NCI-H1105 treated with DMSO at 0.1 percent for 48 hours (cell line): ENCODE measurements at regions not wholly inside any gene's neighbourhood (a gene's known extent, or its start where the extent isn't known, plus 50 kb on each side); places are given as distances from the start of the nearest gene placed in this dataset.
"Not testable (repeated sequence)": the region's sequence is repeated elsewhere in the genome, so short reads cannot be mapped to it uniquely, and the experiment has no call there.

ENCODE experiments used
- DNase-seq: peaks from one replicate; lab custom pipeline; 2025; lab: John Stamatoyannopoulos, UW

- not testable (repeated sequence) for DNase-seq
Measured at GRCh38 chr19:21668072-21668773, 99.2 kb downstream of the ZNF100 start.

GRCh38 chr19:21655540-21656126, 111.7 kb downstream of the ZNF100 start:
- no peak for DNase-seq

- not testable (repeated sequence) for DNase-seq
Measured at GRCh38 chr19:21651478-21651877, 115.9 kb downstream of the ZNF100 start.

GRCh38 chr19:21638776-21639175, 128.6 kb downstream of the ZNF100 start:
- no peak for DNase-seq

GRCh38 chr19:21626924-21627697, 121.7 kb downstream of the ZNF429 start:
- DNase-seq, result no peak

- DNase-seq, result no peak
Measured at GRCh38 chr19:21626091-21626490, 120.7 kb downstream of the ZNF429 start.

GRCh38 chr19:21622920-21623319, 117.5 kb downstream of the ZNF429 start:
- no peak for DNase-seq

GRCh38 chr19:21621671-21622070, 116.3 kb downstream of the ZNF429 start:
- no peak for DNase-seq

- DNase-seq, result no peak
Measured at GRCh38 chr19:21617740-21618339, 112.4 kb downstream of the ZNF429 start.

- not testable (repeated sequence) for DNase-seq
Measured at GRCh38 chr19:21614776-21615175, 109.4 kb downstream of the ZNF429 start.

- not testable (repeated sequence) for DNase-seq
Measured at GRCh38 chr19:21613201-21613600, 107.8 kb downstream of the ZNF429 start.

GRCh38 chr19:21612403-21612872, 107.0 kb downstream of the ZNF429 start:
- no peak for DNase-seq

GRCh38 chr19:21611659-21612402, 106.4 kb downstream of the ZNF429 start:
- no peak for DNase-seq

GRCh38 chr19:21610787-21611186, 105.4 kb downstream of the ZNF429 start:
- DNase-seq, result no peak

GRCh38 chr19:21610341-21610740, 104.9 kb downstream of the ZNF429 start:
- DNase-seq, result no peak

GRCh38 chr19:21608571-21608970, 103.2 kb downstream of the ZNF429 start:
- DNase-seq, result no peak

GRCh38 chr19:21607449-21607848, 102.0 kb downstream of the ZNF429 start:
- DNase-seq, result no peak

GRCh38 chr19:21607011-21607410, 101.6 kb downstream of the ZNF429 start:
- not testable (repeated sequence) for DNase-seq

GRCh38 chr19:21606326-21606725, 100.9 kb downstream of the ZNF429 start:
- not testable (repeated sequence) for DNase-seq

- DNase-seq, result peak; percentile 54
Measured at GRCh38 chr19:21604951-21605476, 99.6 kb downstream of the ZNF429 start.
